ENCODE measurements at regions not wholly inside any gene's neighbourhood (a gene's known extent, or its start where the extent isn't known, plus 50 kb on each side); places are given as distances from the start of the nearest gene placed in this dataset.
A peak's percentile ranks its signal among the peaks of the same experiment; 100 is the strongest.

DNA sequence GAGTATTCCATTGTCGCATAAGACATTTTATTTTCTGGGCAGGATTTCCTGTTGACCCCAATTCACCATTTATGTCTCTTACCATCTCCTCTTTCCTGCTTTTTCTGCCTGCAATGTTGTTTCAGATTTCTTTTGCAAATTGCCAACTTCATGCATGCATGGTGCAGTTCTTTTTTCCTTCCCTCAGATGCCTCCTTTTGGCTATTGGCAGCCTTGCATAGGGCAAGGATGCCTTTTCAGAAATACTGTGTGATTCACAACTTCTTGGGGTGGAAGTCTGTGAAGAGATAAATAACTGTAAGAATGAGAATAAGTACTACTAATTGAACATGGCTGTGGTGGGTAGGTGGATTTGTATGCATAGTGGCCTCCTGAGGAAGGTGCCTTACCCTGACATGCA lies 116.7 kb downstream of the SOX4 start:
- H3K36me3 Mint-ChIP-seq = peaks cover 12% of the 10 kb centered on the region
- H3K27ac Mint-ChIP-seq = peak overlapping the region; percentile 2
- H3K4me3 Mint-ChIP-seq = peak overlapping the region; percentile 9
- peaks cover 40% of the 10 kb centered on the region for H3K4me1 Mint-ChIP-seq (ENCODE audit: unreplicated experiment)
- peaks cover 6% of the 10 kb centered on the region for H3K9me3 Mint-ChIP-seq
- DNase-seq (ENCODE audit: extremely low spot score, unreplicated experiment) = no peak
- TF ChIP-seq, protein P1, sequence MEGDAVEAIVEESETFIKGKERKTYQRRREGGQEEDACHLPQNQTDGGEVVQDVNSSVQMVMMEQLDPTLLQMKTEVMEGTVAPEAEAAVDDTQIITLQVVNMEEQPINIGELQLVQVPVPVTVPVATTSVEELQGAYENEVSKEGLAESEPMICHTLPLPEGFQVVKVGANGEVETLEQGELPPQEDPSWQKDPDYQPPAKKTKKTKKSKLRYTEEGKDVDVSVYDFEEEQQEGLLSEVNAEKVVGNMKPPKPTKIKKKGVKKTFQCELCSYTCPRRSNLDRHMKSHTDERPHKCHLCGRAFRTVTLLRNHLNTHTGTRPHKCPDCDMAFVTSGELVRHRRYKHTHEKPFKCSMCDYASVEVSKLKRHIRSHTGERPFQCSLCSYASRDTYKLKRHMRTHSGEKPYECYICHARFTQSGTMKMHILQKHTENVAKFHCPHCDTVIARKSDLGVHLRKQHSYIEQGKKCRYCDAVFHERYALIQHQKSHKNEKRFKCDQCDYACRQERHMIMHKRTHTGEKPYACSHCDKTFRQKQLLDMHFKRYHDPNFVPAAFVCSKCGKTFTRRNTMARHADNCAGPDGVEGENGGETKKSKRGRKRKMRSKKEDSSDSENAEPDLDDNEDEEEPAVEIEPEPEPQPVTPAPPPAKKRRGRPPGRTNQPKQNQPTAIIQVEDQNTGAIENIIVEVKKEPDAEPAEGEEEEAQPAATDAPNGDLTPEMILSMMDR (conservative IDR thresholded peaks at IDR 0.05) = no peak
- H3K27me3 Mint-ChIP-seq = no peaks in the 10 kb centered on the region

DNA sequence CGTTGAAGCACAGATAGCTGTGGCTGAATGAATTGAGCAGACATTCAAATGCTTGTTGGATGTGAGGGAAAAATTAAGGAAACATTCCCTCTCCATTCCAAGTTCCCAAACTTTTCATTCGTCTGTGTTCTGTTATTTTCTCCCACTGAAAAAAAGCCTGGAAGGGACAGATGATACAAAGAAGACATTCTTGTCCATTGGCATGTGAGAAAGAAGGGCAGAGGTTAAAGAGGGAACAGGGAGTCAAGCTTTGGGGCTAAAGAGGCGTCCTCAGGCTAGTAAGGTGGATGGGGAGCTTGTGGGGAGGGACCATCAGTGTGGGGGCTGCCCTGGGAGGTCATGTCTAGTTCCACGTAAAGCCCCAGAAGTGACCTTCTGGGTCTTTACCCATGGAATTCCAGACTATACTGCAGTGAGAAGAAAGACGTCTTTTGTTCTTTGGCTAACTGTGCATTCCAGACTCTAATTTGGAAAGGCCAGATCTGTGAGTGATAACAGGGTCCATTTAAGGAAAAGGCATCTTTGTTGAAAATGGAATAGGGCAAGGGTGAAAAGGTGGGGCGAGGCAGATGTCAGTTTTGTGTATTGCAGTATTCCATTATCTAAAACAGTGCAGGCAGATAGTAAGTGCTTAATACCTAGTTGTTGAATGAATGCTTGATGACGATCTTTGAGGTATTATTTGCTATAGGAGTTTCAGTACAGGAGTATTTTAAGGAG lies 117.5 kb downstream of the SOX4 start:
- Mint-ChIP-seq H3K36me3 (peaks cover 15% of the 10 kb centered on the region), H3K27me3 (no peaks in the 10 kb centered on the region), H3K4me1 (ENCODE audit: unreplicated experiment) (peaks cover 40% of the 10 kb centered on the region), H3K27ac (peak overlapping the region; percentile 2), H3K9me3 (peaks cover 6% of the 10 kb centered on the region), H3K4me3 (peak overlapping the region; percentile 8)
- TF ChIP-seq, protein P1 (conservative IDR thresholded peaks at IDR 0.05) = no peak
- no peak for DNase-seq (ENCODE audit: extremely low spot score, unreplicated experiment)

DNA sequence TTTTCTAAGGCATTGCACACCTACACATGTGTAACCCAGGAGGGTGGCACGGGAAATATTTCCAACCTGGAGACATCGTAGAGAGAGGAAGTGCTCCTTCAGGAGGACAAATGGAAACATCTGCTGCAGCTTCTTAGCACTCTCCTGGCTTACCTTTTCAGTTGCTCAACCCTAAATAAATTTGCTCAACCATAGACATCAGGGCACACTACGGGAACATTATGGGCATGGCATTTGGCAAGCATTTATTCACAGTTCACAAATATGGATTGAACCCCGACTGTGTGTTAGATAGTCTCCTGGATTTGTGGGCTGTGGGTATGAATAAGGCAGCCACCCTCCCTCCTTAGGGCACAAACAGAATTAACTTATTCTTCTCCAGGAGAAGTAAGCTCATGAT lies 118.7 kb downstream of the SOX4 start:
- Mint-ChIP-seq H3K27me3 (no peaks in the 10 kb centered on the region), H3K4me3 (no peak overlapping the region)

DNA sequence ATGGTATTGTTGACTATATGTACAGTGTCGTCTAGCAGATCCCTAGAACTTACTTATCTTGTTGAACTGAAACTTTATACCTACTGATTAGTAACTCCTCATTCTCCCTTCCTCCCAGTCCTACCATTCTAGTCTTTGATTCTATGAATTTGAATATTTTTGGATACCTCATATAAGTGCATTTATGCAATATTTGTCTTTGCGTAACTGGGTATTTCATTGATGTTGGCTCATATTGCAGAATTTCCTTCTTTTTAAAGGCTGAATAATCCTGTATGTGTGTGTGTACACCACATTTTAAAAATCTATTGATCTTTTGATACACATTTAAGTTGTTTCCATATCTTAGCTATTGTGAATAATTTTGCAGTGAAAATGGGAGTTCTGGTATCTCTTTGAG lies 119.9 kb downstream of the SOX4 start:
- TF ChIP-seq, protein P1 (conservative IDR thresholded peaks at IDR 0.05) = no peak
- Mint-ChIP-seq H3K36me3 (peaks cover 17% of the 10 kb centered on the region), H3K9me3 (peaks cover 2% of the 10 kb centered on the region), H3K27ac (no peak overlapping the region), H3K27me3 (no peaks in the 10 kb centered on the region), H3K4me3 (no peak overlapping the region), H3K4me1 (ENCODE audit: unreplicated experiment) (peaks cover 31% of the 10 kb centered on the region)
- no peak for DNase-seq (ENCODE audit: extremely low spot score, unreplicated experiment)

More for the DNA sequence above, 118.7 kb downstream of the SOX4 start:
- Mint-ChIP-seq H3K27ac (no peak overlapping the region), H3K36me3 (peaks cover 20% of the 10 kb centered on the region), H3K4me1 (ENCODE audit: unreplicated experiment) (peaks cover 40% of the 10 kb centered on the region), H3K9me3 (peaks cover 6% of the 10 kb centered on the region)
- no peak for DNase-seq (ENCODE audit: extremely low spot score, unreplicated experiment)
- TF ChIP-seq, protein P1 (conservative IDR thresholded peaks at IDR 0.05) = no peak

DNA sequence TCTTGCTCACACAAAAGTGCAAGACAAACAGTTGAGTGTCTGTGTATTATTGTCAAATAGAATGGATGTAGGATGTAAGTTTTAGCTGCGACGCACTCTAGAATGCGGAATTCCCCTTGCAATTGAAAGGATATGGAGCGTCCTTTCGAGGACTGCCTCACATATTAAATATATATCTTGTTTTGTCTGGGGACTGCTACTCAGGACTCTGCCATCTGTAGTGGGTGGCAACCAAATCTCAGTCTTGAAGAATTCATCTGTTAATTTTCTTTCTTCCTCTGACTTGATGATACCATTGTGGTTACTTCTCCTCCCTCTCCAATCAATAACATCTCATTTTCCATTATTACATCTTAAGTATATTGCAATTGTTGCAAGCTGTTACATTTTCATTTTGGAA lies 121.6 kb downstream of the SOX4 start:
- Mint-ChIP-seq H3K27ac (no peak overlapping the region), H3K36me3 (peaks cover 25% of the 10 kb centered on the region), H3K27me3 (no peaks in the 10 kb centered on the region), H3K4me1 (ENCODE audit: unreplicated experiment) (peaks cover 25% of the 10 kb centered on the region), H3K4me3 (no peak overlapping the region), H3K9me3 (peaks cover 11% of the 10 kb centered on the region)
- TF ChIP-seq, protein P1 (conservative IDR thresholded peaks at IDR 0.05) = no peak
- no peak for DNase-seq (ENCODE audit: extremely low spot score, unreplicated experiment)

All from type B pancreatic cell (in vitro differentiated cells).